ENCODE measurements at regions not wholly inside any gene's neighbourhood (a gene's known extent, or its start where the extent isn't known, plus 50 kb on each side); places are given as distances from the start of the nearest gene placed in this dataset.

GRCh38 chr6:105767541-105767940 lies 318.6 kb upstream of the PRDM1 start:
- no peak for DNase-seq (ENCODE audit: low spot score, unreplicated experiment)
- Mint-ChIP-seq H3K4me1 (ENCODE audit: low read depth) (no peaks in the 10 kb centered on the region), H3K27ac (no peak overlapping the region), H3K4me3 (ENCODE audit: low read depth) (no peak overlapping the region), H3K36me3 (ENCODE audit: insufficient read depth) (no peaks in the 10 kb centered on the region), H3K27me3 (peaks cover 4% of the 10 kb centered on the region), H3K9me3 (ENCODE audit: low read depth) (no peaks in the 10 kb centered on the region)
- TF ChIP-seq, protein P1, sequence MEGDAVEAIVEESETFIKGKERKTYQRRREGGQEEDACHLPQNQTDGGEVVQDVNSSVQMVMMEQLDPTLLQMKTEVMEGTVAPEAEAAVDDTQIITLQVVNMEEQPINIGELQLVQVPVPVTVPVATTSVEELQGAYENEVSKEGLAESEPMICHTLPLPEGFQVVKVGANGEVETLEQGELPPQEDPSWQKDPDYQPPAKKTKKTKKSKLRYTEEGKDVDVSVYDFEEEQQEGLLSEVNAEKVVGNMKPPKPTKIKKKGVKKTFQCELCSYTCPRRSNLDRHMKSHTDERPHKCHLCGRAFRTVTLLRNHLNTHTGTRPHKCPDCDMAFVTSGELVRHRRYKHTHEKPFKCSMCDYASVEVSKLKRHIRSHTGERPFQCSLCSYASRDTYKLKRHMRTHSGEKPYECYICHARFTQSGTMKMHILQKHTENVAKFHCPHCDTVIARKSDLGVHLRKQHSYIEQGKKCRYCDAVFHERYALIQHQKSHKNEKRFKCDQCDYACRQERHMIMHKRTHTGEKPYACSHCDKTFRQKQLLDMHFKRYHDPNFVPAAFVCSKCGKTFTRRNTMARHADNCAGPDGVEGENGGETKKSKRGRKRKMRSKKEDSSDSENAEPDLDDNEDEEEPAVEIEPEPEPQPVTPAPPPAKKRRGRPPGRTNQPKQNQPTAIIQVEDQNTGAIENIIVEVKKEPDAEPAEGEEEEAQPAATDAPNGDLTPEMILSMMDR (IDR thresholded peaks at IDR 0.05; ENCODE audit: unreplicated experiment): no peak

- DNase-seq (ENCODE audit: low spot score, unreplicated experiment): no peak
- Mint-ChIP-seq H3K27ac (no peak overlapping the region), H3K36me3 (ENCODE audit: insufficient read depth) (no peaks in the 10 kb centered on the region), H3K4me3 (ENCODE audit: low read depth) (no peak overlapping the region), H3K9me3 (ENCODE audit: low read depth) (no peaks in the 10 kb centered on the region), H3K4me1 (ENCODE audit: low read depth) (peaks cover 7% of the 10 kb centered on the region), H3K27me3 (peaks cover 4% of the 10 kb centered on the region)
- TF ChIP-seq, protein P1 (IDR thresholded peaks at IDR 0.05; ENCODE audit: unreplicated experiment): no peak
Measured at GRCh38 chr6:105765239-105765638, 320.9 kb upstream of the PRDM1 start.

DNA sequence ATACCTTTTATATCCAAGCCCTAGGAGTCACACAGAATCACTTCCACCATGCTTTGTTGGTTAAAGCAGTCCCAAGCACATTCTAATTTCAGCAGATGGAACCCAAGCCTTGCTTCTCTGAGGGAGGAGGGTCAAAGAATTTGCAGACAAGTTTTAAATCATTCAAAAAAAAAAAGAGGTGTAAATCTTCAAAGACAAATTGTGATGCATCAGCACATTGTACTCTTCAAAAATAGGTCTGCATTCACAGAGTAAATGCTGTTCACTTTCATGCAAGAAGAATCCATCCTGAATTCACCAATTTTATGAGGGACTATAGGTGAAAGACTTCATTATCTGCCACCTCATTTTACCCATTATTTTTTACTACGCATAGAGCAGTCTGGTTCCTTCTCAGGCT lies 321.8 kb upstream of the PRDM1 start:
- H3K9me3 Mint-ChIP-seq (ENCODE audit: low read depth): no peaks in the 10 kb centered on the region
- TF ChIP-seq, protein P1 (IDR thresholded peaks at IDR 0.05; ENCODE audit: unreplicated experiment): no peak
- DNase-seq (ENCODE audit: low spot score, unreplicated experiment): no peak
- H3K4me1 Mint-ChIP-seq (ENCODE audit: low read depth): peaks cover 11% of the 10 kb centered on the region
- no peak overlapping the region for H3K4me3 Mint-ChIP-seq (ENCODE audit: low read depth)
- no peaks in the 10 kb centered on the region for H3K36me3 Mint-ChIP-seq (ENCODE audit: insufficient read depth)
- H3K27ac Mint-ChIP-seq: no peak overlapping the region
- peaks cover 4% of the 10 kb centered on the region for H3K27me3 Mint-ChIP-seq

- no peaks in the 10 kb centered on the region for H3K36me3 Mint-ChIP-seq (ENCODE audit: insufficient read depth)
- no peaks in the 10 kb centered on the region for H3K9me3 Mint-ChIP-seq (ENCODE audit: low read depth)
- TF ChIP-seq, protein P1 (IDR thresholded peaks at IDR 0.05; ENCODE audit: unreplicated experiment): no peak
- no peak for DNase-seq (ENCODE audit: low spot score, unreplicated experiment)
- no peak overlapping the region for H3K4me3 Mint-ChIP-seq (ENCODE audit: low read depth)
- peaks cover 4% of the 10 kb centered on the region for H3K27me3 Mint-ChIP-seq
- H3K4me1 Mint-ChIP-seq (ENCODE audit: low read depth): peaks cover 11% of the 10 kb centered on the region
- H3K27ac Mint-ChIP-seq: no peak overlapping the region
Measured at GRCh38 chr6:105763866-105764265, 322.3 kb upstream of the PRDM1 start.

DNA sequence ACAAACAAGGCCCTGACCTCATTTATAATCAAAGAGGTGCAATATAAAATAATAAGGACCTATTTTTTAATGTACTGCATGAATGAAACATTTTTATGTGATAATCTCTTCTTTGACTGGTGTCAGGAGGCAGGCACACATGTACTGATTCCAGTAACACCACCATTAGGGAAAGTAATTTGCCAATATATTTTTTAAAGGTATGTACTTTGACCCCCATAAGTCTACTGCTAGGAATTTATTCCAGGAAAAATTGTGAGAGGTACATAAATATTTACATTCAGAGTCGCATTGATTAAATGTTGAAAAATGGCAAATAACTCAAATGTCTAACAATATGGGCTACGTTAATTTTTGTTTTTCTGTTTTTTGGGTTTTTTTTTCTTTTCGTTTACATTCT lies 325.4 kb upstream of the PRDM1 start:
- peaks cover 11% of the 10 kb centered on the region for H3K4me1 Mint-ChIP-seq (ENCODE audit: low read depth)
- no peak for DNase-seq (ENCODE audit: low spot score, unreplicated experiment)
- H3K4me3 Mint-ChIP-seq (ENCODE audit: low read depth): no peak overlapping the region
- TF ChIP-seq, protein P1 (IDR thresholded peaks at IDR 0.05; ENCODE audit: unreplicated experiment): no peak
- no peak overlapping the region for H3K27ac Mint-ChIP-seq
- no peaks in the 10 kb centered on the region for H3K36me3 Mint-ChIP-seq (ENCODE audit: insufficient read depth)
- H3K9me3 Mint-ChIP-seq (ENCODE audit: low read depth): no peaks in the 10 kb centered on the region
- H3K27me3 Mint-ChIP-seq: peaks cover 11% of the 10 kb centered on the region
